CD4-positive, alpha-beta T cell treated with Interleukin-6 for 4 hours (primary cell): ENCODE measurements at regions not wholly inside any gene's neighbourhood (a gene's known extent, or its start where the extent isn't known, plus 50 kb on each side); places are given as distances from the start of the nearest gene placed in this dataset.

Source experiments
- DNase-seq: peaks from one replicate; pipeline ENCODE4 v3.0.0-alpha.2; 2020; ENCODE audit warnings: mixed read lengths

DNA sequence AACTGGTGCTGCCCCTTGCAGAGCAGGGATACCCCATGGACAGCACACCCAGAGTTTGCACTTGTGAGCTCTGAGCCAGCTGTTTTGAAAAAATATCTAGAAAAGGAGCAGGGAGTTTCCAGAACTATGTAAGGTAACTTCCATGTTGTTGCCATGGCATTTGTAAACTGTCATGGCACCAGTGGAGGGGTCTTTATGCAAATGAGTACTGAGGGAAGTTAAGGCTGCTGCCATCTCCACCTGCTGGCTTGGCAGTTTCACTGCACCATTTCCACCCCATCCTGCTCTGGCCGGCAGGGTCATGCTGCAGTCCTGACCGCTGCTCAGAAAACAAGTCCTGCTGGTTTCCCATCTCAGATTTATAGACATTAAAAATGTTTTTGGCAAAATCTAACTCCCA is 52.3 kb upstream of the SNTG2 start:
- DNase-seq: no peak

DNA sequence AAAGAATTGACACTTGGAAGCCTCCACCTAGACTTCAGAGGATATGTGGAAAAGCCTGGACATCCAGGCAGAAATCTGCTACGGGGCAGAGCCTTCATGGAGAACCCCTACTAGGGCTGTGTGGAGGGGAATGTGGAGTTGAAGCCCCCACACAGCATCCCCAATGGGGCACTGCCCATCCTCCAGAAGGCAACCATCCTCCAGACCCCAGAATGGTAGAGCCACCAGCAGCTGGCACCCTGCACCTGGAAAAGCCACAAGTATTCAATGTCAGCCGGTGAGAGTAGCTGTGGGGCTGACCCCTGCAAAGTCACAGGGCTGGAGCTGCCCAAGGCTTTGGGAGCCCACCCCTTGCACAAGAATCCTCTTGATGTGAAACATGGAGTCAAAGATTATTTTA is 53.6 kb upstream of the SNTG2 start:
- DNase-seq: no peak

DNA sequence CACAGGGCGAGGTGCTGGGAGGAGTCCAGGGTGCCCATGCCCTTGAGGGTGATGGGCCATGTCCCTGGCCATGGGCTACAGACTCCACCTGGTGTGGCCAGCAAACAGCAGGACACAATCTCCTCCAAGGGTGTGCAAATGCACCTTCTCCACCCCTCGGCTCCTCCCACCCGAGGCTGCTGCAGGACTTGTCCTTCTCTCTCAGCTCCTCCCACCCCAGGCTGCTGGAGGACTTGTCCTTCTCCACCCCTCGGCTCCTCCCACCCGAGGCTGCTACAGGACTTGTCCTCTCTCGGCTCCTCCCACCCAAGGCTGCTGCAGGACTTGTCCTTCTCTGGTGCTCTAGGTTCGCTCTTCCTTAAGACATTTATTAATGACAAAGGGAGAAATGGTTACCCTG is 57.3 kb upstream of the SNTG2 start:
- no peak for DNase-seq

DNA sequence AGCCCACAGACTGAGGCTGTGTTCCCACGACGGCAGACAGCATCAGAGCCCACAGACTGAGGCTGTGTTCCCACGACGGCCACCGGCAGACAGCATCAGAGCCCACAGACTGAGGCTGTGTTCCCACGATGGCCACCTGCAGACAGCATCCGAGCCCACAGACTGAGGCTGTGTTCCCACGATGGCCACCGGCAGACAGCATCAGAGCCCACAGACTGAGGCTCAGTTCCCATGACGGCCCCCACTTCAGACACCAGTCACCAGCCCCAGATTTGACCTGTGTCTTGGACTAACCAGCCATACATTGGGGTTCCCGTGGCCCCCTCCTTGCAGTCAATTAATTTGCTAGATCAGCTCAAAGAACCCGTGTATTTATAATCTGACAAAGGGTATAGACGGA is 57.8 kb upstream of the SNTG2 start:
- DNase-seq: no peak

DNA sequence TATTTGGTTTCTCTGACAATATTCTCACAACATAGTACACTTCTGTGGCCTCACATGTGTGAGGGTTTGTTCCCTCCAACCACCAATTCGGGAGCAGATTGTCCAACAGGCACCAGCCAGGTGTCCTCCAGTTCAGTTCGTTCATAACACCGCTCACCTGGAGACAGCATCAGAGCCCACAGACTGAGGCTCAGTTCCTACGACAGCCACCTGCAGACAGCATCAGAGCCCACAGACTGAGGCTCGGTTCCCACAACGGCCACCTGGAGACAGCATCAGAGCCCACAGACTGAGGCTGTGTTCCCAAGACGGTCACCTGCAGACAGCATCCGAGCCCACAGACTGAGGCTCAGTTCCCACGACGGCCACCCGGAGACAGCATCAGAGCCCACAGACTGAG is 58.2 kb upstream of the SNTG2 start:
- DNase-seq: no peak

DNA sequence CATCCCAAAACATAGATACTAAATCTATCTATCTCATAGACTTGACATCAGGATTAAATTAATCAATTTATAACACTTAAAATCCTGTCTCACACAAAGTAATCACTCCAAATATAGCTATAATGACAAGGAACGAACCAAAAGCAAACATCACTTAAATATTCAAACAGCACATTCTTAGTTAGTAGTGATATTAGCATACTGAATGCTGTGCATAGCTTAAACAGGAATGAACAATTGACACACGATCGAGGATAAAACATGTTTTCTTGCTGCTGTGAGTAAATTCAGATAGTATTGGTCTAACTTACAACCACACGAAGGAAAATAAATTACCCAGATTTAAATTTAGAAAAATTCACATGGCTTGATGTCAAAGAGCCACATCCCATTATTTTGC is 58.9 kb upstream of the SNTG2 start:
- no peak for DNase-seq

DNA sequence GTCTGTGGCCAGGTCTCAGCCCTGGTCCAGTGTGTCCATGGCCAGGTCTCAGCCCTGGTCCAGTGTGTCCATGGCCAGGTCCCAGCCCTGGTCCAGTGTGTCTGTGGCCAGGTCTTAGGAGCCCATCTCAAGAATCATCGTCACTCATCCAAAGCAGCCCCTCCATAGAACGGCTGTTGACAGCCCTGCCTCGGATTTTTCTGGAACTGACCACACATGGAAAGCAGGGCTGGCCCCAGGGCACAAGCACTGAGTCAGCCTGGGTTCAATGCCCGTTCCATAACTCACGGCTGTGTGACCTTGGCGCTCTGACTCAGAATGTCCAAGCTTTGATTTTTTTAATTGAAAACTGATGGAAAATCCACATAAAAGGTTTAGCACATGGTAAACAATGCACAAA is 59.9 kb upstream of the SNTG2 start:
- no peak for DNase-seq

DNA sequence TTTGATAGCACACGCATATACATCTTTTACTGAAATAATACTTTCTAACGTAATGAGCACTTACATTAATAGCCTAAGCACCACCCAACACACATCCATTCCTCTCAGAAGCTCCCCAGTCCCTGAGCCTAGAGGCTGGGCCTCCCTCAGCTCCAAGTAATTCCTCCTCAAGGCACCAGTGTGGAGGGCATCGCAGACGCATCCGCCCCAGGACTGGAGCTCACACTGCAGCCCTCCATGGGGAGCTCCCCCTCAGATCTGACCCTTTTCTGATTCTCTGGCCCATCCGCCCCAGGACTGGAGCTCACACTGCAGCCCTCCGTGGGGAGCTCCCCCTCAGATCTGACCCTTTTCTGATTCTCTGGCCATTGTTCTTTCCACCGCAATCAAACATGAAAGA is 60.4 kb upstream of the SNTG2 start:
- no peak for DNase-seq

DNA sequence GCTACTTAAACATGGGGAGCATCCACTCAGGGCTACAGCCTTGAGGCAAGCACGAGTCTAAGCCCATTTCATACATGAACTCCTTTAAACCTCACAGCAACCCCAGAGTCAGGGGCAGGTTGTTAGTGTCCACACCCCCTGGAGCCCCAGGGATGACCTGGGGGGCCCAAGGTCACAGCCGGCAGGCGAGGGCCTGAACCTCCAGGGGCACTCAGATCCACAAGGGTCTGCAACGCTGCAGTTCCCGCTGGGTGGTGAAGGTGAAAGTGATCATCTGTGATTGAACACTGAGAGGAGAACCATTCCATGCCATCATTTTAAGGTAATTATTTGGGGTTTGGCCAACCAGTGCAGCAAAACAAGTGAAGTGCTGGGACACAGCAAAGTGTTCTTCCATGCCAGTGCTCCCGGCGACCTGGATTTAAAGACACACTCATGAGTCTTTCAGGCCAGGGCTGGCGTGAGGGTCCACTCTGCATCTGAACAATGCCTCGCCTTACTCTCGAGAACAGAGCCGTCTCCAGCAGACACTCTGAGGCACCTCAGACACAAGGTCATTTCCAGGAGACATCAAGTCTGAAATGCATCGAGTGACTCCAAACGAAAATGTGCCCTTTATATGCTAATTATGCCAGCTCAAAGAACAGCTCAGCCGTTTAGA is 61.6 kb upstream of the SNTG2 start:
- no peak for DNase-seq

DNA sequence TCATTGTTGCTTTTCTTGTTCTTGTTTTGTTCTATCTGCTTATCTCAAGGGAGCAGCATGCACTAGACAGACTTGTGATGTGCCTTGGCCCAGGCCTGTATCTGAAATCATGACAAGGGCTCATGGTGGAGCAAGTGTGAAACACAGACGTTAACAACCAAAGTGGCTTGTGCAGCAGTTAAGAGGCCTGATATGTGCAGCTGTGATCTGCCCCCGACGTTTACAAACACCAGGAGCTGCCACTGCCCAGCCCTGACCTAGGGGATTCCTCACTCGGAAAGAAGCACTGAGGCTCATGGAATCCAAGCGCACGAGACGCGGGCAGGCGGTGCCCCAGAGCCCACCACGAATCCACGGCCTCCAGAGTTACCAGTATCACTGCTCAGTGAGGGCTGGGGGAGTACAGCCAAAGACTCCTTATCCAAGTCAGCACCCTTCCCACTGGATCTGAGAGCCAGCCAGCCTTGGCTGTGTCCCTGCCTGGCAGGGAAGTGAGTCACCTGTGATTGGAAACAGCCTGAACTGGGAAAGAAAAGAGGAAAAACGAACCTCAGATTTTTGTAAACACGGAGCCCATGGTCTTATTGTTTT is 62.3 kb upstream of the SNTG2 start:
- DNase-seq: no peak

DNA sequence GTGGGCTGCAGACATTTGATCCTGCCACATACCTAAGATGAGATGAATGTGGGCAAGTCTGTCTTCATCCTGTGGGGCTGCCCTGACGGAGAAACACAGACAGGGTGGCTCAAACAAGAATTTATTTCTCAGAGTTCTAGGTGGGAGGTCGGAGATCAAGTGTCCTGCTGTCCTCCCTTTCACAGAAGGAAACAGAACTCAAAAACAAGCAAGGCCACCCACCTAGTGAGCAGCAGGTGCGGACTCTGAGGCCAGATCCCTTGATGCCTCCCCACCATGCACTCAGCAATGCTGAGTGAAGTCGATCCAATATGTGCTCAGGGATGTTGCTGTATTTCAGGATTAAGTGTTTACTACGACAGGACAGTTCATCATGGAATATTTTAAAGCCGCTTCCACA is 63.0 kb upstream of the SNTG2 start:
- no peak for DNase-seq

DNA sequence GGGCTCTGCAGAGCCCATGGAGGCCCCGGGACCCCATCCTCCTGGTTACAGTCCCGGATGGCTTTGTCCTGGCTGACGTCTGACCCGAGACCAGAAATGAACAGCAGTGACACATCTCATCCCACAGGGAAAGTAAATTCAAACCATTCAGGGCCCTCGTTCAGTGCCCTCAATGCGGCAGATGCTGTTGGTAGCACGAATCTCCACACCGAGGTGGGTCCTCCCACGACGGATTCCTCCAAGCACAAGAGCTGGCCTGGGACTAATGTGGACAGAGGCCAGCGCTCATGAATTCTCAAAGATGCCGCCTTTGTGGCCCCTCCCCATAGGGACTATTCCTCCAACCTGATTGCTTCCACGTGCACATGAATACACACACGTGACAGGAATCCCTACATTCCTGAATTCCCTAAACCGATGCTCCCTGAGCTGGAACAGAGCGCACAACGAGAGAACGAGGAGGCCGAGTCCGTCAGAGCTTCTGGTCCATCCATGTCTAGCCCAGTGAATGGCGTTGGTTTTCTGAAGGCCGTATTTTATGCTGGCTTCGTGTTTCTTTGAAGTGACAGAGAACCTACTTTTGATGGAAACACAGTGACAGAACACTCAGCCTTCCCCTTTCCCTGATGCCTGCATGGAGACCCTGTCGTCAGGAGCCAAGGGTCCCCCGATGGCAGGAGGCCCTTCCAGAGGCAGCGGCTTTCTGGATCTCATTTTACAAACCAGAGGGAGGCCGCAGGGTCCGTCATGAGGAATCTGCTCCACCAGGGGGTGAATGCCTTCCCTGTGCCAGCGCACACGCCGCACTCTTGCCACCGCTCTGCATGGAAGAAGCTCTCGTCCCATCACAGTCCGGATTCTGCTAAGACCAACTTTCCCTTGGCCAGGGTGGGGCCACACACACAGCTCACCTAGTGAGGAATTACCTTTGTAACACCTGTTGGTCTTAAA is 64.3 kb upstream of the SNTG2 start:
- no peak for DNase-seq

DNA sequence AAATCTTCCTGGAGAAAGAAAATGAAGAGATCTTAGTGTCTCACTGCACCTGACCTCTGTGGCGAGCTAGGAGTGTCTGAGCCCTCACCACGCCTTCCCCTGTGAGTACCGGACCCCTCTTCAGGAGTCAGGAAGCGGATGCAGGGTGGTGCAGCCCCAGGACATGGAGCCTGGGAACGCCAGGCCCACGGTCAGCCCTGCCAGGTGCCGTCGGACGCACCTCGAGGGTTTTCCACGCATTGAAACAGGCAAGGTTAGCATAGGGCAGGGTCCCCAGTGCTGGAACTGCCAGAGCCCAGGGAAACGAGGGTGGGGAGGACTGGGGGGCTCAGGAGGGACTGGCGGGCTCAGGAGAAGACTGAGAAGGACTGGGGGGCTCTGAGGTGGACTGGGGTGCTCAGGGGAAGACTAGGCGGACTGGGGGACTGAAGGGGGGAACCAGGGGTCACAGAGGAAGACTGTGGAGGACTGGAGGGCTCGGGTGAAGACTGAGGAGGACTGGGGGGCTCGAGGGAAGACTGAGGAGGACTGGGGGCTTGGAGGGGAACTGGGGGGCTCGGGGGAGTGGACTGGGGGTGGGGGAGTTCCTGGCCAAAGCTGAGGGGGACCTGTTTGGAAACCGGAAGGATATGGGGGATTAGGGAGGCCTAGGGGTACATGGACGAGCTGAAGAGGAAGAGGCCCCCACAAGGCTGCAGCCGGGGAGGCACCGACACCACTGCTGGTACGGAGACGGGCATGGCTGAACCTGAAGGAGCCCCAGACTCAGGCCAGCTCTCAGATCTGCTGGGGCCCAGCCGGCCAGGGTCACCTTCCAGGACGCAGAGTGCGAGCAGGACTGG is 65.2 kb upstream of the SNTG2 start:
- DNase-seq: no peak

DNA sequence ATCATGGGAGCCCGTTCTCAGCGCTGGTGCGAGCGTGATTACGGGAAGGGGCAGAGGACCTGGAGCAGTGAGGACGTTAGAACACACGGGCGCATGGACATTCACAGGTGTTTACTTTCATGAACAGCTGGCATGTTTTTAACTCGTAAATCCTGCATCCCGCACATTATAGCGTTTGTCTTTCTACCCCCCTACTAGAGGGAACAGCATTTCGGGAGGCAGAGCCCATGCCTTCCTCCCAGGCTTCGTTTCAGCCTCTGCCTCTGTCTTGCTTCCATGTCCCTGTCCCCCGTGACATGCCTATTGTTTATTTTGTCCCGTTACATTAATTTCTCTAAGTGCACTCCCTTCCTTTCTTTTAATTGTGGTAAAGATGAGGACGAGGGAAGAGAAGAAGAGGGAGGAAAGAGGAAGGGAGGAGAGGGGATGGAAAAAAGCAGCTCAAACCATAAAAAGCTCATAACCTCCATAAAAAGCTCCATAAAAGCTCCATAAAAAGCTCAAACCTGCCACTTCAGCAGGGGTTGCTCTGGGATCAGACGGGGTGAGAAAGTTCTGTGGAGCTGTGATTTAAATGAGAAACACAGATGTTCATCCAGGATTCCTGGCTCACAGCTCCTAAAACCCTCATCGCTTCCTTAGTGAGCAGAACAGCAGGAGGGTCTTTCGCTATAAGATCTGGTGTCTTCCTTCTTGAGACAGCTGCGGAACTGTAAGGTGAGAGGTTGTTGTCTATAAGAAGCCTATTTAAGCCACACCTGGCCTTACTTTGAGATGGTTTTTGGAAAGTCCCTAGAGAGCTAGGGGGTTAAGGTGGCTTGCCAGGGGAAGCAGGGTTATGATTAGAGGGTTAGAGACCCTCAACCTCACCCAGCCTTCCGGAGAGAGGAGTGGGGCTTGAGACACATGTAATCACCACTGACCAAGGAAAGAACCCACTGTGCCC is 66.6 kb upstream of the SNTG2 start:
- no peak for DNase-seq

DNA sequence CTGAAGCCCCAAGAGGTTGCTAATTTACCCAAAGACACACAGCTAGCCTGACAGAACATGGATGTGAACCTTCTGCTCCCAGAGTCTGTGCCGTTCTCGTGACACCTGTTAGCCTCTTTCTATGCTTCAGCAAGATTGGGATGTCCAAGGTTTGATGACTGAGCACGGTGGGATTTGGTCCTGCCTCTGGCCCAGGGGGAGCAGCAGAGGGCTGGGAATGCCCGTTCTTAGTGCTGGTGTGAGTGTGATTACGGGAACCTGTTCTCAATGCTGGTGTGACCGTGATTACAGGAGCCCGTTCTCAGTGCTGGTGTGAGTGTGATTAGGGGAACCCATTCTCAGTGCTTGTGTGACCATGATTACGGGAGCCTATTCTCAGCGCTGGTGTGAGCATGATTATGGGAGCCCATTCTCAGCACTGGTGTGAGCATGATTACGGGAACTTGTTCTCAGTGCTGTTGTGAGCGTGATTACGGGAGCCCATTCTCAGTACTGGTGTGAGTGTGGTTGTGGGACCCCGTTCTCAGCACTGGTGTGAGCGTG is 67.3 kb upstream of the SNTG2 start:
- DNase-seq: no peak

DNA sequence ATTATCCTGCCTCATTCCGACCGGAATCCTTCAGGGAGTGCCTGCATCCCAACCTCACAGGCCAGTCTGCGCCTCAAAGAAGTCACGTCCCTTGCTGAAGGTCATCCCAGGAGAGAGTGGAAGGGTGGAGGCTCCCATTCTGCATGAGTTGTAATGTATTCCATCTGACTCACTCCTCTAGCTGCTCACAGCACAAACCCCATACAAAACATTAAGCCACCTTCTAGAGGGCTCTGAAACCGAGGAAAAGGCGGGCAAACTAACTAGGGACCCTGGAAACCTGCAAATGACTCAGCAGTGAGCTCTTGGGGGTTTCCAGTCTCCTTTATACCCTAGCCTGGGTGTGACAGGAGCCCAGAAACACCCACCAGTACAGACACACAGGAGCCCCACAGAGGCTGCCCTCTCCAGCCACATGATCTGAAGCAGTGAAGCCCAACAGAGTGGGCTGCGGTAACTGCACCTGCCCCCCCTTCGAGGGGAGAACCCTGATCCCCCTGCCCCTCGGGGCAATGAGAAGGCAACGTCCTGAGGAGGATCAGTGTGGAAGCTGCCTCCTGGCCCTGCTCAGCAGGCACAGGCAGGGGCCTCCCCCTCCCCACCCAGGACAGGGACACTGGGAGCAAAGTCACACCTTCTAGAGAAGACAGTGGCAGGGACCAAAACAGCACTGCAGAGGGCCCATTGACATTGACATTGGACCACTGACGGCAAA is 69.3 kb upstream of the SNTG2 start:
- DNase-seq: no peak

DNA sequence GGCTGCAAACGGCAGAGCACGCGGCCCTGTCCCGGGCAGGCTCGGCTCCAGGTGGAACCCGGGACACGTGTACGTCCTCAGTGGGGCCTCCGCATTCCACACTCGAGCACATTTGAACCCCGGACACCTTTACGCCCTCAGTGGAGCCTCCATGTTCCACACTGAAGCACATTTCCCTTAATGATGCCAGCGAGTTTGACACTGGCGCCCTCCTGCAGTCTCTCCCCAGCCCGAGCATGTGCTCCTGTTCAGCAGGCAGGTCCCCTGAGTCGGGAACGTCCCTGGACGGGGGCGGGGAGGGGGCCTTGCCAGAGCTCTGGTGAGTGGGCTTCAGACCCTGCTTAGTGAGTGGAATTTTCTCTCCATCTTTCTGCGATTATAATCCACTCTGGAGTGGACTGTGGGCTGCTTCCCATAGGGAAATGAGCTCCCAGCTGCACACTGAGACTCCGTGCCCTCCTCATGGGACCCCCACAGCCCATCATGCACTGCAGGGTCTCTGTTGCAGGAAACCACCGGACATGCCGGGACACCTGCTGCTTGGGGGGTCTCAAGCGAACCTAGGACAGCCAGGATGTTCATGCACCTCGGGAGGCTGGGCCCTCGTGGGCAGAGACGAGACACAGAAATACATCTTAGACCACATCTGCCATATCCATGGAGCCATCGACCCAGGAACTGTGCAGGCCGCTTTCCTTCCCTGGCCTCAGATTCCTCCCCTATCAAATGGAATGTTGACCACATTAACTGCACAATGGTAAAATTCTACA is 70.3 kb upstream of the SNTG2 start:
- no peak for DNase-seq

DNA sequence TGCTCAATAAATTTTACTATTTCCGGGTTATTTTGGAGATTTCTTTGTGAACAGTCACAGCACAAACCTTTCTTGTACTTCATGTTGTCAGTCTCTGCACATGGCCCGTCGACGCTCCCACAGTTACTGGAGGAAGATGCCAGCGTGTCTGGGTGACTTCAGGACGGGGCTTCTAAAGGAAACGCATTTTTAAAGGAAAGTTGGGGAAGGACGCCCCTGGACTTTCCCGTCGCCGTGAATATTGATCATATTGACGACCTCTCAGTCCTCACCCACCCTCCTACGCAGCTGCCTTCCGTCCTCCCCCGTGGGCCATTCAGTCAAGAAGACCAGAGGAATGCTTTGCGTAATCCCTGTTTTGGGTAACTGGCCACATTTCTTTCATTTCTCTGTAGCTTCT is 71.1 kb upstream of the SNTG2 start:
- no peak for DNase-seq

DNA sequence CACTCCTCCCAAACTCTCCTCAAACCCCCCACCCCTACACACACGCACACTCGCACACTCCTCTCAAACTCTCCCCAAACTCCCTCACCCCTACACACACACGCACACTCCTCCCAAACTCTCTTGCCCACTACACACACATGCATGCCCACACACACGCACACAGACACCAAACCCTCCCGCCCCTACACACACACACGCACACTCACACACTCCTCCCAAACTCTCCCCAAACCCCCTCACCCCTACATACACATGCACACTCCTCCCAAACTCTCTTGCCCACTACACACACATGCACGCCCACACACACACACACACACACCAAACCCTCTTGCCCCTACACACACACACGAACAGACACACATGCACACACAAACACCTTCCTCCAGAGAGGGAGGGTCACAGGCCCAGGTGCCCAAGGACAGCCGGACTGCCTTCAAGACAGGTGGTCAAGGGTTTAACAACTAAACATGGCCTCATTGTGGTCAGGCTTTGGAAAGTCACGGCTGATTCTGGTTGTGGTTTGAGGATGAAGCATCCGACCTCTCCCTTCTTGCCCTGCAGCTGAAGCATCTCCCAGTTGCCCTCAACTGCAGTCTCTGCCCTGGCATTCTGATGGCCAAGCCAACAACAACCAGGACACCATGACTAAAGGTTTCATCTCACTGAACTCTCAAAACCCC is 72.3 kb upstream of the SNTG2 start:
- DNase-seq: no peak

DNA sequence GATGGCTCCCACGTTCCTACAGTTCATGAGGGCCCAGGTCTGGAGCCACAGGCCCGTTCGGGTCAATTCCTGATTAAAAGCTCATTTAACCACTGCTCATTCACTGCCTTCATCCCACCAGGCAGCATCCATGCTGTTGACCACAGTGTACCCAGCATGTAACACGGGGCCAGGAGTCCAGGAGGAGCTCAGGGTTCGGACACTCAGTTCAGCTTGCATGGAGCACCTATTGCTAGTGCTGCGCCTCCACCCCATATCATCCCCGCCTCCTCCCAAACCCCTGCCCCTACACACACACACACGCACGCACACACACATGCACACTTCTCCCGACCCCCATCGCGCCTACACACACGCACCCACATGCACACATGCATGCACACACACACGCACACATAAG is 72.9 kb upstream of the SNTG2 start:
- DNase-seq: no peak
